GM23338 (cell line): ENCODE measurements at regions not wholly inside any gene's neighbourhood (a gene's known extent, or its start where the extent isn't known, plus 50 kb on each side); places are given as distances from the start of the nearest gene placed in this dataset.

Experiments used
- ATAC-seq: fragments of 200-7000 bp; cut with Tn5 transposase; 3 replicates; pipeline ENCODE4 v1.9.1; 2020
- DNase-seq: peaks from one replicate; pipeline ENCODE4 v3.0.0-alpha.2; 2015; ENCODE audit warnings: low spot score
- H2AFZ ChIP-seq: fragments of 200-600 bp; sonication (generic); 2 replicates; pipeline ENCODE4 v1.8.0; 2016; ENCODE audit warnings: antibody characterized with exemption, mild to moderate bottlenecking, moderate library complexity
- H3F3A ChIP-seq: fragments of 200-600 bp; sonication (generic); replicated peaks from 2 replicates; pipeline ENCODE4 v1.8.0; 2017; ENCODE audit warnings: antibody characterized with exemption, mixed run types, low read depth
- H3K27ac ChIP-seq: fragments of 200-600 bp; sonication (generic); 2 replicates; pipeline ENCODE4 v1.6.1; 2016; ENCODE audit warnings: low read depth
- H3K27me3 ChIP-seq: fragments of 200-600 bp; sonication (generic); 2 replicates; pipeline ENCODE4 v1.8.0; 2016; ENCODE audit warnings: mild to moderate bottlenecking, mixed run types, moderate library complexity; ENCODE audit not compliant: insufficient read depth
- H3K36me3 ChIP-seq: fragments of 200-600 bp; sonication (generic); 2 replicates; pipeline ENCODE4 v1.8.0; 2016; ENCODE audit warnings: mild to moderate bottlenecking; ENCODE audit not compliant: insufficient read depth
- H3K4me1 ChIP-seq: fragments of 200-600 bp; sonication (generic); 2 replicates; pipeline ENCODE4 v1.8.0; 2016; ENCODE audit warnings: mild to moderate bottlenecking, moderate library complexity; ENCODE audit not compliant: insufficient read depth
- H3K4me2 ChIP-seq: fragments of 200-600 bp; sonication (generic); 2 replicates; pipeline ENCODE4 v1.7.1; 2017; ENCODE audit warnings: mixed run types
- H3K4me3 ChIP-seq: fragments of 200-600 bp; sonication (generic); 2 replicates; pipeline ENCODE4 v1.6.1; 2016; ENCODE audit warnings: mixed run types
- H3K79me2 ChIP-seq: fragments of 200-600 bp; sonication (generic); replicated peaks from 2 replicates; pipeline ENCODE4 v1.8.0; 2017; ENCODE audit warnings: mild to moderate bottlenecking; ENCODE audit not compliant: insufficient read depth
- H3K9me2 ChIP-seq: fragments of 200-600 bp; sonication (generic); 2 replicates; pipeline ENCODE4 v1.8.0; 2017; ENCODE audit not compliant: insufficient read depth
- H4K20me1 ChIP-seq: fragments of 200-600 bp; sonication (generic); replicated peaks from 2 replicates; pipeline ENCODE4 v1.8.0; 2017; ENCODE audit warnings: mild to moderate bottlenecking; ENCODE audit not compliant: insufficient read depth
- H3K27ac Mint-ChIP-seq: 2 replicates; pipeline ENCODE4 v1.8.0; 2020; ENCODE audit warnings: inconsistent platforms, mild to moderate bottlenecking, moderate library complexity, mixed read lengths
- H3K27me3 Mint-ChIP-seq: 3 replicates; pipeline ENCODE4 v1.8.0; 2022; ENCODE audit warnings: low read depth, mild to moderate bottlenecking, moderate library complexity, mixed read lengths, inconsistent platforms; ENCODE audit not compliant: insufficient read depth, poor library complexity
- H3K36me3 Mint-ChIP-seq: 3 replicates; pipeline ENCODE4 v1.8.0; 2021; ENCODE audit warnings: low read depth, mild to moderate bottlenecking, inconsistent platforms, moderate library complexity, mixed read lengths
- H3K4me1 Mint-ChIP-seq: 3 replicates; pipeline ENCODE4 v1.8.0; 2020; ENCODE audit warnings: mild to moderate bottlenecking, inconsistent platforms, mixed read lengths
- H3K4me3 Mint-ChIP-seq: 3 replicates; pipeline ENCODE4 v1.8.0; 2021; ENCODE audit warnings: moderate library complexity, mild to moderate bottlenecking, inconsistent platforms, mixed read lengths
- H3K9me3 Mint-ChIP-seq: 3 replicates; pipeline ENCODE4 v1.8.0; 2020; ENCODE audit warnings: moderate library complexity, mild to moderate bottlenecking, inconsistent platforms, mixed read lengths
- CTCF ChIP-seq, 2 experiments: fragments of 200-600 bp in 1 of 2; sonication (generic) in 1 of 2; conservative IDR thresholded peaks; 2 replicates each; pipeline versions ENCODE4 v1.5.1 to v1.6.1; 2016 to 2017; ENCODE audit warnings: antibody characterized with exemption in 2 of 2, low read depth in 2 of 2, mild to moderate bottlenecking in 2 of 2, moderate library complexity in 1 of 2
- ETS1 ChIP-seq: IDR thresholded peaks from 2 replicates; pipeline ENCODE4 v1.6.1; 2016; ENCODE audit warnings: antibody characterized with exemption
- JUNB ChIP-seq: IDR thresholded peaks from one replicate; pipeline ENCODE4 v1.6.1; 2016; ENCODE audit warnings: antibody characterized with exemption; ENCODE audit not compliant: unreplicated experiment
- POLR2AphosphoS5 ChIP-seq: IDR thresholded peaks from 2 replicates; pipeline ENCODE4 v1.6.1; 2016; ENCODE audit warnings: antibody characterized with exemption, low read depth
- REST ChIP-seq: IDR thresholded peaks from one replicate; pipeline ENCODE4 v1.6.1; 2018; ENCODE audit warnings: antibody characterized with exemption; ENCODE audit not compliant: unreplicated experiment
- STAT1 ChIP-seq: IDR thresholded peaks from one replicate; pipeline ENCODE4 v1.6.1; 2016; ENCODE audit warnings: antibody characterized with exemption; ENCODE audit not compliant: unreplicated experiment
- ZNF114 ChIP-seq: fragments of 250-450 bp; sonication (Bioruptor Pico); IDR thresholded peaks from 2 replicates; pipeline ENCODE4 v1.5.0; 2020; ENCODE audit warnings: mild to moderate bottlenecking, moderate library complexity
- ZNF331 ChIP-seq: fragments of 250-450 bp; sonication (Bioruptor Pico); IDR thresholded peaks from 2 replicates; pipeline ENCODE4 v1.5.0; 2020; ENCODE audit warnings: low read depth, mild to moderate bottlenecking, moderate library complexity
- TF ChIP-seq, protein P1 (sequence below): fragments of 250-450 bp; sonication (Bioruptor Pico); IDR thresholded peaks from 2 replicates; pipeline ENCODE4 v1.5.0; 2020; ENCODE audit warnings: mild to moderate bottlenecking, moderate library complexity

DNA sequence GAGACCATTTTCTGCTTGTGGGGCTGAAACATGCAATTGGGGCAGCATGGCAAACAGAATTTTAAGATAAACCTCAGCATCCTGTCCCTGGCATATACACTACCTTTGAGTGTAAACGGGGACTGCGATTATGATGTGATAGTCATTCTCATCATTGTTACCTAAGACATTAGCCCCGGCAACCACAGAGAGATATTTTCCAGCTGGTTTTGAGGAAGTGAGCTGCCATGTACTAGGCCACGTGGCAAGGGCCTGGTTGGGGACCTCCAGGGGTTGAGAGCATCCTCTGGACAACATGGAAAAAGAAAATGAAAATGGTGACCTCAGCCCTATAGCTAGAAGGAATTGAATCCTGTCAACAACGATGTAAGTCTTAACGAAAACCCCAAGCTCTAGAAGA lies 623.6 kb upstream of the CDH18 start:
- Mint-ChIP-seq H3K36me3 (peaks cover 6% of the 10 kb centered on the region; the same call in 2 of the 3 replicates), H3K27ac (no peak overlapping the region), H3K9me3 (peaks cover 3% of the 10 kb centered on the region; the same call in 1 of the 3 replicates), H3K4me3 (no peak overlapping the region), H3K27me3 (peaks cover 2% of the 10 kb centered on the region), H3K4me1 (peaks cover 20% of the 10 kb centered on the region)
- H3K9me2 ChIP-seq = peaks cover 4% of the 10 kb centered on the region
- H3K36me3 ChIP-seq = no peaks in the 10 kb centered on the region
- no peak overlapping the region for H3K27ac ChIP-seq
- peaks cover 18% of the 10 kb centered on the region for H3K4me1 ChIP-seq
- DNase-seq = no peak
- TF ChIP-seq ZNF331 (no peak), POLR2AphosphoS5 (no peak), REST (no peak), CTCF (conservative IDR thresholded peaks at IDR 0.05; ENCODE audit: low read depth in 2 of 2) (no peak), JUNB (no peak), ZNF114 (CRISPR knock-in tag) (no peak), ETS1 (no peak), STAT1 (no peak)
- TF ChIP-seq, protein P1, sequence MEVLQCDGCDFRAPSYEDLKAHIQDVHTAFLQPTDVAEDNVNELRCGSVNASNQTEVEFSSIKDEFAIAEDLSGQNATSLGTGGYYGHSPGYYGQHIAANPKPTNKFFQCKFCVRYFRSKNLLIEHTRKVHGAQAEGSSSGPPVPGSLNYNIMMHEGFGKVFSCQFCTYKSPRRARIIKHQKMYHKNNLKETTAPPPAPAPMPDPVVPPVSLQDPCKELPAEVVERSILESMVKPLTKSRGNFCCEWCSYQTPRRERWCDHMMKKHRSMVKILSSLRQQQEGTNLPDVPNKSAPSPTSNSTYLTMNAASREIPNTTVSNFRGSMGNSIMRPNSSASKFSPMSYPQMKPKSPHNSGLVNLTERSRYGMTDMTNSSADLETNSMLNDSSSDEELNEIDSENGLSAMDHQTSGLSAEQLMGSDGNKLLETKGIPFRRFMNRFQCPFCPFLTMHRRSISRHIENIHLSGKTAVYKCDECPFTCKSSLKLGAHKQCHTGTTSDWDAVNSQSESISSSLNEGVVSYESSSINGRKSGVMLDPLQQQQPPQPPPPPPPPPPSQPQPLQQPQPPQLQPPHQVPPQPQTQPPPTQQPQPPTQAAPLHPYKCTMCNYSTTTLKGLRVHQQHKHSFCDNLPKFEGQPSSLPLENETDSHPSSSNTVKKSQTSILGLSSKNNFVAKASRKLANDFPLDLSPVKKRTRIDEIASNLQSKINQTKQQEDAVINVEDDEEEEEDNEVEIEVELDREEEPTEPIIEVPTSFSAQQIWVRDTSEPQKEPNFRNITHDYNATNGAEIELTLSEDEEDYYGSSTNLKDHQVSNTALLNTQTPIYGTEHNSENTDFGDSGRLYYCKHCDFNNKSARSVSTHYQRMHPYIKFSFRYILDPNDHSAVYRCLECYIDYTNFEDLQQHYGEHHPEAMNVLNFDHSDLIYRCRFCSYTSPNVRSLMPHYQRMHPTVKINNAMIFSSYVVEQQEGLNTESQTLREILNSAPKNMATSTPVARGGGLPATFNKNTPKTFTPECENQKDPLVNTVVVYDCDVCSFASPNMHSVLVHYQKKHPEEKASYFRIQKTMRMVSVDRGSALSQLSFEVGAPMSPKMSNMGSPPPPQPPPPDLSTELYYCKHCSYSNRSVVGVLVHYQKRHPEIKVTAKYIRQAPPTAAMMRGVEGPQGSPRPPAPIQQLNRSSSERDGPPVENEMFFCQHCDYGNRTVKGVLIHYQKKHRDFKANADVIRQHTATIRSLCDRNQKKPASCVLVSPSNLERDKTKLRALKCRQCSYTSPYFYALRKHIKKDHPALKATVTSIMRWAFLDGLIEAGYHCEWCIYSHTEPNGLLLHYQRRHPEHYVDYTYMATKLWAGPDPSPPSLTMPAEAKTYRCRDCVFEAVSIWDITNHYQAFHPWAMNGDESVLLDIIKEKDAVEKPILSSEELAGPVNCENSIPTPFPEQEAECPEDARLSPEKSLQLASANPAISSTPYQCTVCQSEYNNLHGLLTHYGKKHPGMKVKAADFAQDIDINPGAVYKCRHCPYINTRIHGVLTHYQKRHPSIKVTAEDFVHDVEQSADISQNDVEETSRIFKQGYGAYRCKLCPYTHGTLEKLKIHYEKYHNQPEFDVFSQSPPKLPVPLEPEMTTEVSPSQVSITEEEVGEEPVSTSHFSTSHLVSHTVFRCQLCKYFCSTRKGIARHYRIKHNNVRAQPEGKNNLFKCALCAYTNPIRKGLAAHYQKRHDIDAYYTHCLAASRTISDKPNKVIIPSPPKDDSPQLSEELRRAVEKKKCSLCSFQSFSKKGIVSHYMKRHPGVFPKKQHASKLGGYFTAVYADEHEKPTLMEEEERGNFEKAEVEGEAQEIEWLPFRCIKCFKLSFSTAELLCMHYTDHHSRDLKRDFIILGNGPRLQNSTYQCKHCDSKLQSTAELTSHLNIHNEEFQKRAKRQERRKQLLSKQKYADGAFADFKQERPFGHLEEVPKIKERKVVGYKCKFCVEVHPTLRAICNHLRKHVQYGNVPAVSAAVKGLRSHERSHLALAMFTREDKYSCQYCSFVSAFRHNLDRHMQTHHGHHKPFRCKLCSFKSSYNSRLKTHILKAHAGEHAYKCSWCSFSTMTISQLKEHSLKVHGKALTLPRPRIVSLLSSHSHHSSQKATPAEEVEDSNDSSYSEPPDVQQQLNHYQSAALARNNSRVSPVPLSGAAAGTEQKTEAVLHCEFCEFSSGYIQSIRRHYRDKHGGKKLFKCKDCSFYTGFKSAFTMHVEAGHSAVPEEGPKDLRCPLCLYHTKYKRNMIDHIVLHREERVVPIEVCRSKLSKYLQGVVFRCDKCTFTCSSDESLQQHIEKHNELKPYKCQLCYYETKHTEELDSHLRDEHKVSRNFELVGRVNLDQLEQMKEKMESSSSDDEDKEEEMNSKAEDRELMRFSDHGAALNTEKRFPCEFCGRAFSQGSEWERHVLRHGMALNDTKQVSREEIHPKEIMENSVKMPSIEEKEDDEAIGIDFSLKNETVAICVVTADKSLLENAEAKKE (CRISPR knock-in tag) = no peak
- ATAC-seq = no peak
- no peaks in the 10 kb centered on the region for H3F3A ChIP-seq
- no peak overlapping the region for H3K4me3 ChIP-seq
- no peaks in the 10 kb centered on the region for H3K27me3 ChIP-seq
- H3K4me2 ChIP-seq = no peak overlapping the region
- no peaks in the 10 kb centered on the region for H4K20me1 ChIP-seq
- no peak overlapping the region for H2AFZ ChIP-seq
- H3K79me2 ChIP-seq = no peaks in the 10 kb centered on the region
